ENCODE measurements at regions not wholly inside any gene's neighbourhood (a gene's known extent, or its start where the extent isn't known, plus 50 kb on each side); places are given as distances from the start of the nearest gene placed in this dataset.

DNA sequence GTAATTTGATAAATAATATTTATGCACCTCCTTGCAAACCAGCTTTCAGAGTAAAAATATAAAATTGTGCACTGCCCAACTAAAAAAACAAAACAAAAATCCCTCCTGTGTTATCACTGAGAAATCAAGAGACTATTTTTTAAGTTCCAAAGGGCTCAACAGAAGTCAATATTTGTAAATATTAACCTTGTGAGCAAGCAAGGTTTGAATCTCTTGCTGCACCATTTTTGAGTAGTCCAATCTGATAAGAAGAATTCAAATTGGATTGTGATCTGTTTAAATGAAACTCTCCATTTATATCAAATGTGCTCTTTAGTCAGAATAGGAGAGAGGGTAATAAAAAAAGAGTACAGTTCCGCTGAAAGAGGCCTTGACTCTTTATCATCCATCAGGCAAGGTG lies 520.2 kb downstream of the RAB28 start:
- Histone ChIP-seq H3K9me3 (ENCODE audit: control insufficient read depth in 1 of 2, low read length in 2 of 2) (no peaks in the 10 kb centered on the region), H3K27me3 (ENCODE audit: low read depth, low read length) (no peaks in the 10 kb centered on the region), H3K27ac (ENCODE audit: low read length) (no peak overlapping the region), H3K4me3 (ENCODE audit: low read depth in 1 of 2, low read length in 2 of 2) (no peak overlapping the region), H3K36me3 (ENCODE audit: control insufficient read depth in 1 of 2, insufficient read depth in 2 of 2, low read length in 2 of 2) (no peaks in the 10 kb centered on the region), H3K4me1 (ENCODE audit: control insufficient read depth in 1 of 2, insufficient read depth in 2 of 2, low read length in 2 of 2) (no peaks in the 10 kb centered on the region)

DNA sequence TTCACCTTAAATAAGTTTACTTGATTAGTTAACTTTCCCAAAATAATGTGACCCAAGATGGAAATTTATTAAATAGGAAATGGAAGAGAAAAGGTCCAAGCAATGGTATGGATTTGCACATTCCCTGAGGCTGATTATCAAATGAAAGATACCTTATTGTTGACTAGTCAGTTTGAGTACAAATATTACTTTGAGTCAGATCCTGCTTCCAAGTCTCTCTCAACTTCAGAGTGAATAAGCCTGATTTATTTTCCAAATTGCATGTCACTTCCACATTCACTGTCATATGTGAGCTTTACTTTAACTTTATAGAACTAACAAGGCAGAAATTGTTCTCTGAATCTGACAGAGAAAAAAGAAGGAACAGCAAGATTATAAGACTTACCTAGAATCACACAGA lies 520.8 kb downstream of the RAB28 start:
- H3K36me3 ChIP-seq (ENCODE audit: control insufficient read depth in 1 of 2, insufficient read depth in 2 of 2, low read length in 2 of 2): no peaks in the 10 kb centered on the region
- H3K4me3 ChIP-seq (ENCODE audit: low read depth in 1 of 2, low read length in 2 of 2): no peak overlapping the region
- H3K27ac ChIP-seq (ENCODE audit: low read length): no peak overlapping the region
- no peaks in the 10 kb centered on the region for H3K27me3 ChIP-seq (ENCODE audit: low read depth, low read length)
- no peaks in the 10 kb centered on the region for H3K4me1 ChIP-seq (ENCODE audit: control insufficient read depth in 1 of 2, insufficient read depth in 2 of 2, low read length in 2 of 2)
- no peaks in the 10 kb centered on the region for H3K9me3 ChIP-seq (ENCODE audit: control insufficient read depth in 1 of 2, low read length in 2 of 2)

GRCh38 chr4:12961713-12962112 lies 522.4 kb downstream of the RAB28 start:
- H3K9me3 ChIP-seq (ENCODE audit: control insufficient read depth in 1 of 2, low read length in 2 of 2): no peaks in the 10 kb centered on the region

DNA sequence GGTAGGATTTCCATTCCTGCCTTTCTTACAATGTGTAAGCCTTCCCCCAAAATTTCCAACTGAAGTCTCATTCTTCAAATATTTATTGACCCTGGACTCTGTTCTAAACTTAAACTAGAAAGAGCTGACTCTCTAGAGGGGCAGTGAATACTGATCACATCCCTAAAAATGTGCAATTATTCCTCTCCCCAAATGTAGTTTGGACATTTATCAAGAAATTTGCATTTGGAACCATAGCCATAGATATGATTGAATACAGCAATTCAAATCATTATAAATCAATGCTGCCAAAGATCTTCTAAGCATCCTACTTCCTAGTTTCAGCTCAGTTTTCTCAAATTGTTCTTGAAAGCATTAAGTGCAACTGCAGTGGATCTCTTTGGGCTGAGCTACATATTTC lies 525.7 kb downstream of the RAB28 start:
- no peaks in the 10 kb centered on the region for H3K27me3 ChIP-seq (ENCODE audit: low read depth, low read length)

More at GRCh38 chr4:12961713-12962112, 522.4 kb downstream of the RAB28 start:
- no peaks in the 10 kb centered on the region for H3K4me1 ChIP-seq (ENCODE audit: control insufficient read depth in 1 of 2, insufficient read depth in 2 of 2, low read length in 2 of 2)
- no peak overlapping the region for H3K27ac ChIP-seq (ENCODE audit: low read length)
- H3K4me3 ChIP-seq (ENCODE audit: low read depth in 1 of 2, low read length in 2 of 2): no peak overlapping the region
- H3K27me3 ChIP-seq (ENCODE audit: low read depth, low read length): no peaks in the 10 kb centered on the region
- H3K36me3 ChIP-seq (ENCODE audit: control insufficient read depth in 1 of 2, insufficient read depth in 2 of 2, low read length in 2 of 2): no peaks in the 10 kb centered on the region

GRCh38 chr4:12957108-12957507 lies 527.0 kb downstream of the RAB28 start:
- no peaks in the 10 kb centered on the region for H3K4me1 ChIP-seq (ENCODE audit: control insufficient read depth in 1 of 2, insufficient read depth in 2 of 2, low read length in 2 of 2)
- no peaks in the 10 kb centered on the region for H3K9me3 ChIP-seq (ENCODE audit: control insufficient read depth in 1 of 2, low read length in 2 of 2)
- no peaks in the 10 kb centered on the region for H3K36me3 ChIP-seq (ENCODE audit: control insufficient read depth in 1 of 2, insufficient read depth in 2 of 2, low read length in 2 of 2)
- no peak overlapping the region for H3K27ac ChIP-seq (ENCODE audit: low read length)
- no peaks in the 10 kb centered on the region for H3K27me3 ChIP-seq (ENCODE audit: low read depth, low read length)
- no peak overlapping the region for H3K4me3 ChIP-seq (ENCODE audit: low read depth in 1 of 2, low read length in 2 of 2)

More for the DNA sequence above, 525.7 kb downstream of the RAB28 start:
- no peaks in the 10 kb centered on the region for H3K4me1 ChIP-seq (ENCODE audit: control insufficient read depth in 1 of 2, insufficient read depth in 2 of 2, low read length in 2 of 2)
- no peaks in the 10 kb centered on the region for H3K9me3 ChIP-seq (ENCODE audit: control insufficient read depth in 1 of 2, low read length in 2 of 2)
- no peak overlapping the region for H3K4me3 ChIP-seq (ENCODE audit: low read depth in 1 of 2, low read length in 2 of 2)
- H3K27ac ChIP-seq (ENCODE audit: low read length): no peak overlapping the region
- no peaks in the 10 kb centered on the region for H3K36me3 ChIP-seq (ENCODE audit: control insufficient read depth in 1 of 2, insufficient read depth in 2 of 2, low read length in 2 of 2)

GRCh38 chr4:12956026-12956425 lies 528.1 kb downstream of the RAB28 start:
- Histone ChIP-seq H3K9me3 (ENCODE audit: control insufficient read depth in 1 of 2, low read length in 2 of 2) (no peaks in the 10 kb centered on the region), H3K36me3 (ENCODE audit: control insufficient read depth in 1 of 2, insufficient read depth in 2 of 2, low read length in 2 of 2) (no peaks in the 10 kb centered on the region), H3K27me3 (ENCODE audit: low read depth, low read length) (no peaks in the 10 kb centered on the region), H3K27ac (ENCODE audit: low read length) (no peak overlapping the region), H3K4me3 (ENCODE audit: low read depth in 1 of 2, low read length in 2 of 2) (no peak overlapping the region), H3K4me1 (ENCODE audit: control insufficient read depth in 1 of 2, insufficient read depth in 2 of 2, low read length in 2 of 2) (no peaks in the 10 kb centered on the region)

DNA sequence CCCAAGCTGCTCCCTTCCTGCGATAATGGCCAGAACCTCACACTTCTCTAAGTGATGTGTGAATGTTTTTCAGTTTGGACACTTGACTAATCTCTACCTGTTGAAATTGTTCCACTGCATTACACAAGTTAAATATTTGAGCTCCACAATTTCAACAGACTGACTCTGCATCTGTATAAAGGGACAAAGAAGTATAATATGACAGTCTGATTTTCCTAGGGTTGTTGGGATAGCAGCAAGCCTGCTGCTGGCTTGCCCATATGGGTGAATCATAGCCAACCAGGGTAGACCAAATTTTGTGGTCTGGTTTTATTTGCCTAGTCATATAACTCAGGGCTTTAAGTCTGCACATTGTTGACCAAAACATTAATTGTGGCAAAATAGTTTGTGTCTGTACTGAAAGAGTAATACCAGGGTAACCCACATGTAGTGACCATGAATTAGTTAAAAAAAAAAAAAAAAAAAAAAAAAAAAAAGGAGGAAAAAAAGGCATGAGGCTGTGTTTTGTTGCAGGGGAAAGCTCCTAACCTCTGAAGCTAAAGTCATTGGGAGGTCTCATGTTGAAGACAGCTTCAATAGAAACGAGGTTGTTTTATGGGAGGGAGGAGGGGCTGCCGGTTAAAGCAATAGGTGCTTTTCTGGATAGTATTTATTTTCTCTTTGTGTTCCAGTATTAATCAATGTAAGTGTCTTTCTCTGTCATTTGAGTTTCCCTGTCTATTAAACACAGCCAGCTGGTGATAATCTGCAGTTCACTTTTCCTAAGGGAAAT lies 534.2 kb downstream of the RAB28 start:
- H3K36me3 ChIP-seq (ENCODE audit: control insufficient read depth in 1 of 2, insufficient read depth in 2 of 2, low read length in 2 of 2): no peaks in the 10 kb centered on the region

GRCh38 chr4:12943069-12943468 lies 541.1 kb downstream of the RAB28 start:
- no peaks in the 10 kb centered on the region for H3K9me3 ChIP-seq (ENCODE audit: control insufficient read depth in 1 of 2, low read length in 2 of 2)
- H3K4me1 ChIP-seq (ENCODE audit: control insufficient read depth in 1 of 2, insufficient read depth in 2 of 2, low read length in 2 of 2): no peaks in the 10 kb centered on the region

More for the DNA sequence above, 534.2 kb downstream of the RAB28 start:
- Histone ChIP-seq H3K27ac (ENCODE audit: low read length) (no peak overlapping the region), H3K9me3 (ENCODE audit: control insufficient read depth in 1 of 2, low read length in 2 of 2) (no peaks in the 10 kb centered on the region), H3K4me3 (ENCODE audit: low read depth in 1 of 2, low read length in 2 of 2) (no peak overlapping the region), H3K4me1 (ENCODE audit: control insufficient read depth in 1 of 2, insufficient read depth in 2 of 2, low read length in 2 of 2) (no peaks in the 10 kb centered on the region), H3K27me3 (ENCODE audit: low read depth, low read length) (no peaks in the 10 kb centered on the region)

GRCh38 chr4:12933760-12934221 lies 550.3 kb downstream of the RAB28 start:
- Histone ChIP-seq H3K9me3 (ENCODE audit: control insufficient read depth in 1 of 2, low read length in 2 of 2) (peaks cover 0 to 5% of the 10 kb centered on the region in 2 donors), H3K4me3 (ENCODE audit: low read depth in 1 of 2, low read length in 2 of 2) (no peak overlapping the region), H3K36me3 (ENCODE audit: control insufficient read depth in 1 of 2, insufficient read depth in 2 of 2, low read length in 2 of 2) (no peaks in the 10 kb centered on the region), H3K27me3 (ENCODE audit: low read depth, low read length) (no peaks in the 10 kb centered on the region), H3K27ac (ENCODE audit: low read length) (no peak overlapping the region), H3K4me1 (ENCODE audit: control insufficient read depth in 1 of 2, insufficient read depth in 2 of 2, low read length in 2 of 2) (no peaks in the 10 kb centered on the region)

More at GRCh38 chr4:12943069-12943468, 541.1 kb downstream of the RAB28 start:
- Histone ChIP-seq H3K27me3 (ENCODE audit: low read depth, low read length) (no peaks in the 10 kb centered on the region), H3K27ac (ENCODE audit: low read length) (no peak overlapping the region), H3K4me3 (ENCODE audit: low read depth in 1 of 2, low read length in 2 of 2) (no peak overlapping the region), H3K36me3 (ENCODE audit: control insufficient read depth in 1 of 2, insufficient read depth in 2 of 2, low read length in 2 of 2) (no peaks in the 10 kb centered on the region)

GRCh38 chr4:12932203-12932788 lies 551.8 kb downstream of the RAB28 start:
- H3K36me3 ChIP-seq (ENCODE audit: control insufficient read depth in 1 of 2, insufficient read depth in 2 of 2, low read length in 2 of 2): no peaks in the 10 kb centered on the region
- H3K4me1 ChIP-seq (ENCODE audit: control insufficient read depth in 1 of 2, insufficient read depth in 2 of 2, low read length in 2 of 2): no peaks in the 10 kb centered on the region
- peaks cover 0 to 5% of the 10 kb centered on the region in 2 donors for H3K9me3 ChIP-seq (ENCODE audit: control insufficient read depth in 1 of 2, low read length in 2 of 2)
- no peak overlapping the region for H3K27ac ChIP-seq (ENCODE audit: low read length)
- no peak overlapping the region for H3K4me3 ChIP-seq (ENCODE audit: low read depth in 1 of 2, low read length in 2 of 2)
- no peaks in the 10 kb centered on the region for H3K27me3 ChIP-seq (ENCODE audit: low read depth, low read length)

DNA sequence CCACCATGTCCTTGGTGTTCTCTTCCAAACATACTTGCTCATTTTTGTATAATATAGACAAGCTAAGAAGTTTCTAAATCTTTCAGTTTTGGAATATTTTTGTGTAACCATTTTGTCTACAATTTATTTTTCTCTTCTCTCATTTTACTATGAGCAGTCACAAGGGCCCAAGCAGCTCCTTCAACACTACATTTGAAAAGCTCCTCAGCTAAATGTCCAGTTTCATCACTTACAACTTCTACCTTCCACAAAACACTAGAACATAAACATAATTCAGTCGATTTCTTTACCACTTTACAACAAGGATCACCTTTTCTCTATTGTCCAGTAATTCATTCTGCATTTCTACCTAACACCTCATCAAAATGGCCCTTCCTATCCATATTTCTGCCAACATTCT lies 554.4 kb downstream of the RAB28 start:
- Histone ChIP-seq H3K27ac (ENCODE audit: low read length) (no peak overlapping the region), H3K9me3 (ENCODE audit: control insufficient read depth in 1 of 2, low read length in 2 of 2) (peaks cover 0 to 5% of the 10 kb centered on the region in 2 donors), H3K27me3 (ENCODE audit: low read depth, low read length) (no peaks in the 10 kb centered on the region), H3K4me3 (ENCODE audit: low read depth in 1 of 2, low read length in 2 of 2) (no peak overlapping the region), H3K4me1 (ENCODE audit: control insufficient read depth in 1 of 2, insufficient read depth in 2 of 2, low read length in 2 of 2) (no peaks in the 10 kb centered on the region), H3K36me3 (ENCODE audit: control insufficient read depth in 1 of 2, insufficient read depth in 2 of 2, low read length in 2 of 2) (no peaks in the 10 kb centered on the region)
